Astrocyte (in vitro differentiated cells and primary cell): ENCODE measurements at regions not wholly inside any gene's neighbourhood (a gene's known extent, or its start where the extent isn't known, plus 50 kb on each side); places are given as distances from the start of the nearest gene placed in this dataset.

Experiments used
- EZH2 ChIP-seq: IDR thresholded peaks from 2 replicates; pipeline ENCODE4 v1.6.1; 2012; ENCODE audit warnings: mild to moderate bottlenecking, low read length, inconsistent platforms; ENCODE audit not compliant: insufficient read depth
- TF ChIP-seq, protein P1 (sequence below): IDR thresholded peaks from 2 replicates; pipeline ENCODE4 v1.5.1; 2011; ENCODE audit warnings: low read depth, mild to moderate bottlenecking, inconsistent platforms, low read length, moderate library complexity; ENCODE audit not compliant: insufficient read depth

DNA sequence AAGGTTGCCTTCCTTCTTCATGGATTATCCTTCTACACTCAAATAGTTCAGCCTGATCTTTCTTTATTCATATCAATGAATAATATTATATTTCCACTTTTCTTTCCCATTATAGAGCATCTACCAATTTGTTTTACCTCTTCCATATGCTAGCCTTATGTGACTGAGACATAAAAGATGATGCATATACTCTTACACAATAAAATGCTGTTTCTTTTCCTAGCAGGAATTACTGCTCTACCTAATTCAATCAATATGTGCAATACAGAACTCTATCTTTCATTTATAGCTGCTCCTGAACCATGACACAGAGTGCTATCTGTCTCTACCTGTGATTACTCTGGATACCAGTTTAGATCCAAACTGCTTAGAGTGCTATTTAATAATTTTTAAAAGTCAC, 2334.0 kb downstream of the PCDH7 start:
- TF ChIP-seq, protein P1, sequence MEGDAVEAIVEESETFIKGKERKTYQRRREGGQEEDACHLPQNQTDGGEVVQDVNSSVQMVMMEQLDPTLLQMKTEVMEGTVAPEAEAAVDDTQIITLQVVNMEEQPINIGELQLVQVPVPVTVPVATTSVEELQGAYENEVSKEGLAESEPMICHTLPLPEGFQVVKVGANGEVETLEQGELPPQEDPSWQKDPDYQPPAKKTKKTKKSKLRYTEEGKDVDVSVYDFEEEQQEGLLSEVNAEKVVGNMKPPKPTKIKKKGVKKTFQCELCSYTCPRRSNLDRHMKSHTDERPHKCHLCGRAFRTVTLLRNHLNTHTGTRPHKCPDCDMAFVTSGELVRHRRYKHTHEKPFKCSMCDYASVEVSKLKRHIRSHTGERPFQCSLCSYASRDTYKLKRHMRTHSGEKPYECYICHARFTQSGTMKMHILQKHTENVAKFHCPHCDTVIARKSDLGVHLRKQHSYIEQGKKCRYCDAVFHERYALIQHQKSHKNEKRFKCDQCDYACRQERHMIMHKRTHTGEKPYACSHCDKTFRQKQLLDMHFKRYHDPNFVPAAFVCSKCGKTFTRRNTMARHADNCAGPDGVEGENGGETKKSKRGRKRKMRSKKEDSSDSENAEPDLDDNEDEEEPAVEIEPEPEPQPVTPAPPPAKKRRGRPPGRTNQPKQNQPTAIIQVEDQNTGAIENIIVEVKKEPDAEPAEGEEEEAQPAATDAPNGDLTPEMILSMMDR: no peak
- no peak for TF ChIP-seq EZH2
